Inferior parietal cortex (tissue), 1 donor: ENCODE measurements at regions not wholly inside any gene's neighbourhood (a gene's known extent, or its start where the extent isn't known, plus 50 kb on each side); places are given as distances from the start of the nearest gene placed in this dataset.
"Not testable (repeated sequence)": the region's sequence is repeated elsewhere in the genome, so short reads cannot be mapped to it uniquely, and the experiment has no call there.

Experiments used
- DNase-seq: peaks from one replicate; pipeline ENCODE4 v3.0.0-alpha.2; 2016; ENCODE audit errors: extremely low spot score

DNA sequence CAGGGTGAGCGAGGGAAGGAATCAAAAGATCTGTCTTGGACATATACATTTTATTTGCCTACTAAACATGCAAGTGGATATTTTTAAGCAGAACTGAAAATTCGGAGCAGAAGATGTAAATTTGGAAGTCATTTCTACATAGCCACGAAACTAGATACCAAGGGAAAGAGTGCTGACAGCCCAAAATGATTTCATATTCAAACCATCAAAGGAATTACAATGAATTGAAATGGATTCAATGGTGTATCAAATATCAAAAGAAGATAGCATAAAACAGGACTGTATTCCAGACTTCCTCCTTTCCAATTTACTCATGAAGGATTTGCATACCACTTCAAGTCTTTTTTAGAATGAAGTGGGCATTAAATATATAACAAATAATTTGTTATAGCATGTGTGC, 313.5 kb upstream of the KITLG start:
- no peak for DNase-seq

DNA sequence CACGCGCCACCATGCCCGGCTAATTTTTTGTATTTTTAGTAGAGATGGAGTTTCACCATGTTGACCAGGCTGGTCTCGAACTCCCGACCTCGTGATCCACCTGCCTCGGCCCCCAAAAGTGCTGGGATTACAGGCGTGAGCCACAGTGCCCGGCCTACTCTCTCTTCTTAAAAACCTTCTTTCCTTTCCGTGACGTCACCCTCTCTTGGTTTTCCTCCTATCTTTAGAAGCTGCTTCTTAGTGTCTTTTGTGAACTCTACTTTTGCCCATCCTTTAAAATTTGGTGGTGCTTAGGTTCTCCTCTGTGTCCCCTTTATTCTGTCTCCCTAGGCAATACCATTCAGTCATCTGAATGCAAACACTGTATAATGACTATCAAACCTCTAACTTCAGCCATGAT, 311.2 kb upstream of the KITLG start:
- DNase-seq, result not testable (repeated sequence)

DNA sequence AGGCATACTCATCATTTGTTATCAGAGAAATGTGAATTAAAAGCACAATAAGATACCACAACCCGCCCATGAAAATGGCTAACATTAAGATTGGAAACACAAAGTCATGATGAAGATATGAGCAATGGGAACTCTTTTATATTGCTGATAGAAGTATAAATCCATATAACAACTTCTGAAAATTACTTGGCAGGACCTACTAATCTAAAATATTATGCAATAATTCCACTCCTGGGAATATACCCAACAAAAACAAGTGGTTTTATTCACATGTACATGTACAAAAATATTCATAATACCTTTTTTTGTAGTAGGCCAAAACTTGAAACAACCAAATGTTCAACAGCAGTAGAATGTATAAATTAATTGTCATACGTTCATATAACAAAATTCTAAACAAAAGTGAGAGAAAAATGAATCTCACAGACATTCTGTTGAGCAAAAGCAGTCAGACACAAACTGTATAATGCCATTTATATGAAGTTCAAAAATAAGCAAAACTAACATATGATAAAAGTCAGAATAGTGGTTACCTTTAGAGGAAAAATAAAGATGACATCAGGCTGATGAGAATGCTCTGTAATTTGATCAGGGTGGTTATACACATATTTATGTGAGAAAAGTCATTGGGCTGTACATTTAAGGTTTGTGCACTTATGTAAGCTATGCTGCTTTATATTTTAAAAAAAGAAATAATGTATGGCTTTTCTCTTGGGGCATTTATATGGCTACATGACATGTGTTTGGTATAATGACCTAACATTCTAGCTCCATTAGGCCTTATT, 309.2 kb upstream of the KITLG start:
- DNase-seq, result no peak

- no peak for DNase-seq
Measured at GRCh38 chr12:88884600-88884999, 304.3 kb upstream of the KITLG start.

DNA sequence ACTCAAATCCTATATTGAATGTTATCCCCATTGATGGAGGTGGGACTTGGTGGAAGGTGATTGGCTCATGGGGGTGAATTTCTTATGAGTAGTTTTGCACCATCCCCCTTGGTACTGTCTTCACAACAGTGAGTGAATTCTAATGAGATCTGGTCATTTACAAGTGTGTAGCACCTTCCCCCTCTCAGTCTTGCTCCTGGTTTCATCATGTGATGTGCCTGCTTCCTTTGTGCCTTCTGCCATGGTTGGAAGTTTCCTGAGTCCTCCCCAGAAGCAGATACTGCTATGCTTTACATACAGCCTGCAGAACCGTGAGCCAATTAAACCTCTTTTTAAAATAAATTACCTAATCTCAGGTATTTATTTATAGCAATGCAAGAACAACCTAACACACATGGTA, 302.4 kb upstream of the KITLG start:
- DNase-seq, result no peak

DNA sequence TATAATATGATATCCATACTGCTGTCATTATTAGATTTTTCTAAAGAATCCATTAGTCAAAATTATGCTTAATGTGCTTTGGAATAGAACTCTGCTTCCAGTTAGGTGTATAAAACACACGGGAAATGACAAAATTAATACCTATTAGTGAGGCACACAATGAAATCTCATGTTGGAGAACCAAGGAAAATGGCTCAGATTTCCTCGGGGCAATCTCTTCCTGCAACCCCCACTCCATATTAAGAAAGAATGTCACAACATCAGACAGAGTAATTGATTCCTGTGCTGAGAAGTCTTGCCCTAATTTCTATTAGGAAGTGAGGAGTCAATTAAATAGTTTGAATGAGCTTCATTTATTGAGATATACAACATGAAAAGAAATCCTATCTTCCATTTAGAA, 299.8 kb upstream of the KITLG start:
- no peak for DNase-seq

DNA sequence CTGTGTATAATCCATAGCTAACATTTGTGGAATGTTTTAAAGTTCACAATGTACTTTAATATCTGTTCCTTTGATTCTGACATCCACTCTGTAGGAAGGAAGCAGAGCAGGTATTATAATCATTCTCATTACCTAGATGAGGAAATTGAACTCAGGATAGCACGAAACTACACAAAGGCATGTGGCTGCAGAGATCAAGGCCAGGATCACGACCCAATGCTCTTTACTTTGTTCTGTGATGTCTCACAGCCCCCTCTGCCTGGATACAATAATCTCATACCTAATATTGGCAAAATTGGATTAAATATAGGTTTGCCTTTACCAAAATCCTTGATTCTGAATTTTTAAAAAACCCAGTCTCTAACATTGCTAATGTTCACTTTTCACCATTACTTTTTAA, 298.0 kb upstream of the KITLG start:
- no peak for DNase-seq

GRCh38 chr12:88876857-88877256, 296.6 kb upstream of the KITLG start:
- DNase-seq, result no peak

DNA sequence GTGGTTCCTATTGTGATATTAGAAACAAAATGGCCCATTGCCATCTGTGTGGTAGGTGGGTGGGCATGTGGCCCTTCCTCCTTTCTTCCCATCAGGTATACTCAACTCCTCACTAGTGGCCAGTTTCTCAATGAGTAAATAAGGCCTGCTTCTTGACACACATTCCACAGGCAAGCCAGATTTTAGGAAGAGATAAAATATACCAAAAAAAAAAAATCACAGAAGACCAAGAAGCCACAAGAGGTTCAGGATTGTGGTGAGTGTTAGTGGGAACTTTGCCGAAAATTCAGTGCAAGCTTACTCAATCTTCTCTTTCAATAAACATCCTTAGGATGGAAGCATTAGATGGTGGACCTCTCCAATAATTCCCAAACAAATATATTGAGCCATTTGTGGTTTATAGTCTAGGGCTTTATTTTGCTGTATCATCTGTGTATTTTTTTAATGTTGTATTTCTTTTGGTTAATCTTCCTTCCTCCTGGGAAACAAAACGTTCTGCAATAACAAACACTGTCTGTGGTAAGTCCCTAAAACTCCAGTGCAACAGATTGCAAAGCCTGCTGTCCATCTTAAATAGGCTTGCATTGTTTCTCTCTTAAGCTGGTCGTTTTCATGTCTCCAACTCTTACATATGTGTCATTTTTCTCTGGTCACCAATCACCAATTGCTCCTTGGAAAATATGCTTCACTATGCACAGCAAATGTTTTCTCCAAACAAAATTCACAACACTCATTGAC, 289.9 kb upstream of the KITLG start:
- DNase-seq, result no peak

- DNase-seq, result no peak
Measured at GRCh38 chr12:88868050-88868449, 287.8 kb upstream of the KITLG start.

DNA sequence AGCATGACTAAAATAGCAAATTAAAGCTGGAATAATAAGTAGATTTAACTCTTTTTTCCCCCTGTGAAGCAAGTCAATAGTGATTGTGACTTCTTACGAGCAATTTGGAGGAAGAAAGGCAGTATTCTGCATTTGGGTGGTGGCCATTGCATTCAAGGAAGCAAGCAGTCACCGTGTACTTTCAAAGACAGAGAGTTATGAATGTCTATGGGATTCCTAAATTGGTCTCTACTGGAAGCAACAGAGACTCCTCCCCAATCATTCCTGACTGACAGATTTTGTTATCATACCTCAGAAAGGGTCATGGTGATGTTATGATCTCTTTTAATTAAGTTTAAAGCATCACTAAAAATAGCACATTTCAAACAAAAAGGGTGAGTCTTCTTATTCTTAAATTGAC, 287.2 kb upstream of the KITLG start:
- no peak for DNase-seq

GRCh38 chr12:88866881-88867280, 286.6 kb upstream of the KITLG start:
- DNase-seq, result no peak

GRCh38 chr12:88865537-88865936, 285.3 kb upstream of the KITLG start:
- no peak for DNase-seq

DNA sequence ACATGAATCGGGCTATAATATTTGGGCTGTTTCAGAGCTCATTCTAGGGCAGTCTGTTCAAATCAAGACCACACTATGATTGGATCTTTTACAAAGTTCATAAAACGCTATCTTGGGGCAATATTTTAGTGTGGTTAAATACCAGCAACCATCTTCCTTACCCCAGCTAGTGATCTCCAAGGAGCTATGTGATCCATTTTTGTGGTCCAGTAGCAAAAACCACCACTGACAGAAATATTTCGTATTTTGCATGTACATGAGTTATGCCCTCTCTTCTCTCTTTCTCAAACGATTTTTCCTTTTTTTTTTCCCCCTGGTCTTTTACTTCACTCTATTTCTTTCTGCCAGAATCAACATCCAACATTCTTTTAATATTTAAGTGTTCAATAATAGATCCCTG, 280.6 kb upstream of the KITLG start:
- no peak for DNase-seq

- no peak for DNase-seq
Measured at GRCh38 chr12:88856201-88856600, 275.9 kb upstream of the KITLG start.

DNA sequence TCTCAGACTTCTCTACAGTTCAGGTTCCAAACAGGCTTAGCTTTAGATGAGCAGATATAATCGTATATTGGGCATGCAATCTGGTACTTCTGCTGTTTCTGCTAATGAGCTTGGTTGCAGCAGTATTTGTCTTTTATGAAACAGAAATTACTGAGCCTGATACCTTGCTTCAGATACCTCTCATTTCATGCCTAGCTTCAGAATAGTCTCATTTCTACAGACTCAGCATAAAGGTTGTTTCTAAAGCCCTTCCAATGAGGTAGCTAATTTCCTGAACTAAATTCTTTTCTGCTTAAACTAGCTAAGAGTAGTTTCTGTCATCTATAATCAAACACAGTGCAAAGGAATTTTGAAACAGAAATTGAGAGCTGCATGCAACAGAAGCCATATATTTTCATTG, 275.0 kb upstream of the KITLG start:
- no peak for DNase-seq

DNA sequence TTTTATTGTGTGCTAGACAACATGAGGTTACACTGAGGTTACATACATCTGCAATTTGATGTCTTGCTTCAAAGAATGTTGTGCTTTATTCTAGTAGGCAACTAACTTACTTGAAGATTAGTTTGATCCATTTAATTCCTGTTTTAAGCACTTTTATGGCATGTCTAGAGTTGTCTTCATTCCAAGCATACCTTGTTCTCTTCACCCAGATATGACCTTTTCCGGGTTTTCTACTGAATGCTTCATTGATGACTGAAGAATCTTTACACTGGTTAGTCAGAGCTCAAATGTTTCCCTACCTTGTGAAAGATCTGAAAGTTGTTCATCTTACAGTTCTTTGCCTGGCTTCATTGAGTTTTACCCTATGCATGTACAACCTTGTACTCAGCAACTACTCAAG, 274.0 kb upstream of the KITLG start:
- DNase-seq, result no peak

- not testable (repeated sequence) for DNase-seq
Measured at GRCh38 chr12:88847246-88847645, 267.0 kb upstream of the KITLG start.

- DNase-seq, result no peak
Measured at GRCh38 chr12:88844426-88844825, 264.2 kb upstream of the KITLG start.

- no peak for DNase-seq
Measured at GRCh38 chr12:88842314-88842713, 262.0 kb upstream of the KITLG start.

DNA sequence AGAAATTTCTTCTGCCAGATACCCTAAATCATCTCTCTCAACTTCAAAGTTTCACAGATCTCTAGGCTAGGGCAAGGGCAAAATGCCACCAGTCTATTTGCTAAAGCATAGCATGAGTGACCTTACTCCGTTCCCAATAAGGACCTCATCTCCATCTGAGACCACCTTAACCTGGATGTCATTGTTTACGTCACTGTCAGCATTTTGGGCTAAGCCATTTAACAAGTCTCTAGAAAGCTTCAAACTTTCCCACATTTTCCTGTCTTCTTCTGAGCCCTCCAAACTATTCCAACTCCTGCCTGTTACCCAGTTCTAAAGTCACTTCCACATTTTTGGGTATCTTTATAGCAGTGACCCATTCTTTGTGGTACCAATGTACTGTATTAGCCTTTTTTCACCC, 259.2 kb upstream of the KITLG start:
- no peak for DNase-seq

GRCh38 chr12:88836156-88836555, 255.9 kb upstream of the KITLG start:
- DNase-seq, result no peak

GRCh38 chr12:88834226-88834625, 254.0 kb upstream of the KITLG start:
- DNase-seq, result no peak
